ENCODE measurements at regions not wholly inside any gene's neighbourhood (a gene's known extent, or its start where the extent isn't known, plus 50 kb on each side); places are given as distances from the start of the nearest gene placed in this dataset.

GRCh38 chr10:130573446-130573845 is 437.3 kb downstream of the GLRX3 start:
- TF ChIP-seq, protein P1, sequence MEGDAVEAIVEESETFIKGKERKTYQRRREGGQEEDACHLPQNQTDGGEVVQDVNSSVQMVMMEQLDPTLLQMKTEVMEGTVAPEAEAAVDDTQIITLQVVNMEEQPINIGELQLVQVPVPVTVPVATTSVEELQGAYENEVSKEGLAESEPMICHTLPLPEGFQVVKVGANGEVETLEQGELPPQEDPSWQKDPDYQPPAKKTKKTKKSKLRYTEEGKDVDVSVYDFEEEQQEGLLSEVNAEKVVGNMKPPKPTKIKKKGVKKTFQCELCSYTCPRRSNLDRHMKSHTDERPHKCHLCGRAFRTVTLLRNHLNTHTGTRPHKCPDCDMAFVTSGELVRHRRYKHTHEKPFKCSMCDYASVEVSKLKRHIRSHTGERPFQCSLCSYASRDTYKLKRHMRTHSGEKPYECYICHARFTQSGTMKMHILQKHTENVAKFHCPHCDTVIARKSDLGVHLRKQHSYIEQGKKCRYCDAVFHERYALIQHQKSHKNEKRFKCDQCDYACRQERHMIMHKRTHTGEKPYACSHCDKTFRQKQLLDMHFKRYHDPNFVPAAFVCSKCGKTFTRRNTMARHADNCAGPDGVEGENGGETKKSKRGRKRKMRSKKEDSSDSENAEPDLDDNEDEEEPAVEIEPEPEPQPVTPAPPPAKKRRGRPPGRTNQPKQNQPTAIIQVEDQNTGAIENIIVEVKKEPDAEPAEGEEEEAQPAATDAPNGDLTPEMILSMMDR (IDR thresholded peaks at IDR 0.05): no peak
- TF ChIP-seq POLR2AphosphoS5 (IDR thresholded peaks at IDR 0.05): no peak
- no peak for TF ChIP-seq POLR2A (IDR thresholded peaks at IDR 0.05)
